ENCODE measurements at regions not wholly inside any gene's neighbourhood (a gene's known extent, or its start where the extent isn't known, plus 50 kb on each side); places are given as distances from the start of the nearest gene placed in this dataset.

- Histone ChIP-seq H3K4me3 (ENCODE audit: low read length) (no peak overlapping the region), H4K20me1 (ENCODE audit: insufficient read depth, low read depth, low read length) (no peaks in the 10 kb centered on the region), H3K79me2 (ENCODE audit: low read length) (no peaks in the 10 kb centered on the region), H3K4me1 (ENCODE audit: low read length) (no peaks in the 10 kb centered on the region), H3K27ac (ENCODE audit: low read length) (no peak overlapping the region), H3K9ac (ENCODE audit: low read length) (no peak overlapping the region), H3K4me2 (ENCODE audit: low read depth, low read length, poor library complexity, severe bottlenecking) (no peak overlapping the region), H3K27me3 (ENCODE audit: low read length) (no peaks in the 10 kb centered on the region), H2AFZ (ENCODE audit: low read length) (no peak overlapping the region), H3K9me2 (replicated peaks; ENCODE audit: insufficient read depth, low read length) (no peaks in the 10 kb centered on the region), H3K36me3 (ENCODE audit: insufficient read depth, low read length) (no peaks in the 10 kb centered on the region), H3K9me3 (ENCODE audit: low read length) (no peaks in the 10 kb centered on the region)
- no peak for DNase-seq
These were observed 289.4 kb upstream of the DUSP10 start for GRCh38 chr1:222031318-222031717.

- Histone ChIP-seq H4K20me1 (ENCODE audit: insufficient read depth, low read depth, low read length) (no peaks in the 10 kb centered on the region), H3K4me3 (ENCODE audit: low read length) (no peak overlapping the region), H2AFZ (ENCODE audit: low read length) (no peak overlapping the region), H3K79me2 (ENCODE audit: low read length) (no peaks in the 10 kb centered on the region), H3K4me1 (ENCODE audit: low read length) (no peaks in the 10 kb centered on the region), H3K9me2 (replicated peaks; ENCODE audit: insufficient read depth, low read length) (no peaks in the 10 kb centered on the region), H3K27me3 (ENCODE audit: low read length) (no peaks in the 10 kb centered on the region), H3K9me3 (ENCODE audit: low read length) (no peaks in the 10 kb centered on the region), H3K4me2 (ENCODE audit: low read depth, low read length, poor library complexity, severe bottlenecking) (no peak overlapping the region), H3K27ac (ENCODE audit: low read length) (no peak overlapping the region), H3K36me3 (ENCODE audit: insufficient read depth, low read length) (no peaks in the 10 kb centered on the region), H3K9ac (ENCODE audit: low read length) (no peak overlapping the region)
- DNase-seq = no peak
These were observed 286.8 kb upstream of the DUSP10 start for GRCh38 chr1:222028676-222029075.

- no peak overlapping the region for H3K4me2 ChIP-seq (ENCODE audit: low read depth, low read length, poor library complexity, severe bottlenecking)
- H3K9me2 ChIP-seq (replicated peaks; ENCODE audit: insufficient read depth, low read length) = no peaks in the 10 kb centered on the region
- H3K79me2 ChIP-seq (ENCODE audit: low read length) = no peaks in the 10 kb centered on the region
- DNase-seq = no peak
- H2AFZ ChIP-seq (ENCODE audit: low read length) = no peak overlapping the region
- no peaks in the 10 kb centered on the region for H4K20me1 ChIP-seq (ENCODE audit: insufficient read depth, low read depth, low read length)
- H3K4me3 ChIP-seq (ENCODE audit: low read length) = no peak overlapping the region
- no peaks in the 10 kb centered on the region for H3K27me3 ChIP-seq (ENCODE audit: low read length)
- no peak overlapping the region for H3K27ac ChIP-seq (ENCODE audit: low read length)
- no peaks in the 10 kb centered on the region for H3K36me3 ChIP-seq (ENCODE audit: insufficient read depth, low read length)
- H3K4me1 ChIP-seq (ENCODE audit: low read length) = no peaks in the 10 kb centered on the region
- no peak overlapping the region for H3K9ac ChIP-seq (ENCODE audit: low read length)
- H3K9me3 ChIP-seq (ENCODE audit: low read length) = no peaks in the 10 kb centered on the region
These were observed 286.2 kb upstream of the DUSP10 start for GRCh38 chr1:222028116-222028515.

GRCh38 chr1:222026280-222026679, 284.4 kb upstream of the DUSP10 start:
- DNase-seq = no peak

GRCh38 chr1:222023025-222023424, 281.1 kb upstream of the DUSP10 start:
- H3K27ac ChIP-seq (ENCODE audit: low read length) = no peak overlapping the region
- H3K9me3 ChIP-seq (ENCODE audit: low read length) = no peaks in the 10 kb centered on the region
- no peaks in the 10 kb centered on the region for H3K79me2 ChIP-seq (ENCODE audit: low read length)
- no peaks in the 10 kb centered on the region for H3K4me1 ChIP-seq (ENCODE audit: low read length)
- no peak overlapping the region for H2AFZ ChIP-seq (ENCODE audit: low read length)
- H3K27me3 ChIP-seq (ENCODE audit: low read length) = no peaks in the 10 kb centered on the region
- no peak for DNase-seq
- no peak overlapping the region for H3K4me3 ChIP-seq (ENCODE audit: low read length)
- no peaks in the 10 kb centered on the region for H3K9me2 ChIP-seq (replicated peaks; ENCODE audit: insufficient read depth, low read length)
- H3K4me2 ChIP-seq (ENCODE audit: low read depth, low read length, poor library complexity, severe bottlenecking) = no peak overlapping the region
- no peaks in the 10 kb centered on the region for H4K20me1 ChIP-seq (ENCODE audit: insufficient read depth, low read depth, low read length)
- no peaks in the 10 kb centered on the region for H3K36me3 ChIP-seq (ENCODE audit: insufficient read depth, low read length)
- no peak overlapping the region for H3K9ac ChIP-seq (ENCODE audit: low read length)

More at GRCh38 chr1:222026280-222026679, 284.4 kb upstream of the DUSP10 start:
- no peak overlapping the region for H3K27ac ChIP-seq (ENCODE audit: low read length)
- H3K9me3 ChIP-seq (ENCODE audit: low read length) = no peaks in the 10 kb centered on the region
- no peaks in the 10 kb centered on the region for H3K4me1 ChIP-seq (ENCODE audit: low read length)
- no peak overlapping the region for H3K4me3 ChIP-seq (ENCODE audit: low read length)
- H3K27me3 ChIP-seq (ENCODE audit: low read length) = no peaks in the 10 kb centered on the region
- no peak overlapping the region for H3K9ac ChIP-seq (ENCODE audit: low read length)
- H3K79me2 ChIP-seq (ENCODE audit: low read length) = no peaks in the 10 kb centered on the region
- no peaks in the 10 kb centered on the region for H4K20me1 ChIP-seq (ENCODE audit: insufficient read depth, low read depth, low read length)
- no peak overlapping the region for H3K4me2 ChIP-seq (ENCODE audit: low read depth, low read length, poor library complexity, severe bottlenecking)
- no peaks in the 10 kb centered on the region for H3K9me2 ChIP-seq (replicated peaks; ENCODE audit: insufficient read depth, low read length)
- no peak overlapping the region for H2AFZ ChIP-seq (ENCODE audit: low read length)
- no peaks in the 10 kb centered on the region for H3K36me3 ChIP-seq (ENCODE audit: insufficient read depth, low read length)

- H3K9me3 ChIP-seq (ENCODE audit: low read length) = no peaks in the 10 kb centered on the region
- no peak overlapping the region for H3K4me3 ChIP-seq (ENCODE audit: low read length)
- H3K79me2 ChIP-seq (ENCODE audit: low read length) = no peaks in the 10 kb centered on the region
- H2AFZ ChIP-seq (ENCODE audit: low read length) = no peak overlapping the region
- no peaks in the 10 kb centered on the region for H3K4me1 ChIP-seq (ENCODE audit: low read length)
- no peak overlapping the region for H3K9ac ChIP-seq (ENCODE audit: low read length)
- no peak for DNase-seq
- no peaks in the 10 kb centered on the region for H3K9me2 ChIP-seq (replicated peaks; ENCODE audit: insufficient read depth, low read length)
- no peaks in the 10 kb centered on the region for H3K27me3 ChIP-seq (ENCODE audit: low read length)
- H3K4me2 ChIP-seq (ENCODE audit: low read depth, low read length, poor library complexity, severe bottlenecking) = no peak overlapping the region
- no peaks in the 10 kb centered on the region for H3K36me3 ChIP-seq (ENCODE audit: insufficient read depth, low read length)
- no peak overlapping the region for H3K27ac ChIP-seq (ENCODE audit: low read length)
- H4K20me1 ChIP-seq (ENCODE audit: insufficient read depth, low read depth, low read length) = no peaks in the 10 kb centered on the region
These were observed 279.2 kb upstream of the DUSP10 start for GRCh38 chr1:222021129-222021528.

GRCh38 chr1:222020553-222020952, 278.7 kb upstream of the DUSP10 start:
- Histone ChIP-seq H3K4me1 (ENCODE audit: low read length) (no peaks in the 10 kb centered on the region), H3K9me3 (ENCODE audit: low read length) (no peaks in the 10 kb centered on the region), H3K4me2 (ENCODE audit: low read depth, low read length, poor library complexity, severe bottlenecking) (no peak overlapping the region), H3K36me3 (ENCODE audit: insufficient read depth, low read length) (no peaks in the 10 kb centered on the region), H4K20me1 (ENCODE audit: insufficient read depth, low read depth, low read length) (no peaks in the 10 kb centered on the region), H3K79me2 (ENCODE audit: low read length) (no peaks in the 10 kb centered on the region), H3K27ac (ENCODE audit: low read length) (no peak overlapping the region), H2AFZ (ENCODE audit: low read length) (no peak overlapping the region), H3K9me2 (replicated peaks; ENCODE audit: insufficient read depth, low read length) (no peaks in the 10 kb centered on the region), H3K9ac (ENCODE audit: low read length) (no peak overlapping the region), H3K4me3 (ENCODE audit: low read length) (no peak overlapping the region), H3K27me3 (ENCODE audit: low read length) (no peaks in the 10 kb centered on the region)
- DNase-seq = no peak

- H3K4me3 ChIP-seq (ENCODE audit: low read length) = no peak overlapping the region
- no peak overlapping the region for H3K27ac ChIP-seq (ENCODE audit: low read length)
- H3K79me2 ChIP-seq (ENCODE audit: low read length) = no peaks in the 10 kb centered on the region
- no peak overlapping the region for H3K4me2 ChIP-seq (ENCODE audit: low read depth, low read length, poor library complexity, severe bottlenecking)
- no peaks in the 10 kb centered on the region for H3K4me1 ChIP-seq (ENCODE audit: low read length)
- H3K27me3 ChIP-seq (ENCODE audit: low read length) = no peaks in the 10 kb centered on the region
- no peaks in the 10 kb centered on the region for H3K36me3 ChIP-seq (ENCODE audit: insufficient read depth, low read length)
- H4K20me1 ChIP-seq (ENCODE audit: insufficient read depth, low read depth, low read length) = no peaks in the 10 kb centered on the region
- no peaks in the 10 kb centered on the region for H3K9me3 ChIP-seq (ENCODE audit: low read length)
- no peak overlapping the region for H3K9ac ChIP-seq (ENCODE audit: low read length)
- no peaks in the 10 kb centered on the region for H3K9me2 ChIP-seq (replicated peaks; ENCODE audit: insufficient read depth, low read length)
- no peak for DNase-seq
- H2AFZ ChIP-seq (ENCODE audit: low read length) = no peak overlapping the region
These were observed 277.1 kb upstream of the DUSP10 start for GRCh38 chr1:222019029-222019428.

- Histone ChIP-seq H3K4me3 (ENCODE audit: low read length) (no peak overlapping the region), H3K27ac (ENCODE audit: low read length) (no peak overlapping the region), H2AFZ (ENCODE audit: low read length) (no peak overlapping the region), H3K9ac (ENCODE audit: low read length) (no peak overlapping the region), H3K9me3 (ENCODE audit: low read length) (no peaks in the 10 kb centered on the region), H3K36me3 (ENCODE audit: insufficient read depth, low read length) (no peaks in the 10 kb centered on the region), H3K4me2 (ENCODE audit: low read depth, low read length, poor library complexity, severe bottlenecking) (no peak overlapping the region), H3K79me2 (ENCODE audit: low read length) (no peaks in the 10 kb centered on the region), H3K9me2 (replicated peaks; ENCODE audit: insufficient read depth, low read length) (no peaks in the 10 kb centered on the region), H4K20me1 (ENCODE audit: insufficient read depth, low read depth, low read length) (no peaks in the 10 kb centered on the region), H3K4me1 (ENCODE audit: low read length) (no peaks in the 10 kb centered on the region), H3K27me3 (ENCODE audit: low read length) (no peaks in the 10 kb centered on the region)
- no peak for DNase-seq
These were observed 276.2 kb upstream of the DUSP10 start for GRCh38 chr1:222018041-222018440.

Measured in Karpas-422 (cell line).